ENCODE measurements at regions not wholly inside any gene's neighbourhood (a gene's known extent, or its start where the extent isn't known, plus 50 kb on each side); places are given as distances from the start of the nearest gene placed in this dataset.
"Not testable (repeated sequence)": the region's sequence is repeated elsewhere in the genome, so short reads cannot be mapped to it uniquely, and the experiment has no call there.

DNA sequence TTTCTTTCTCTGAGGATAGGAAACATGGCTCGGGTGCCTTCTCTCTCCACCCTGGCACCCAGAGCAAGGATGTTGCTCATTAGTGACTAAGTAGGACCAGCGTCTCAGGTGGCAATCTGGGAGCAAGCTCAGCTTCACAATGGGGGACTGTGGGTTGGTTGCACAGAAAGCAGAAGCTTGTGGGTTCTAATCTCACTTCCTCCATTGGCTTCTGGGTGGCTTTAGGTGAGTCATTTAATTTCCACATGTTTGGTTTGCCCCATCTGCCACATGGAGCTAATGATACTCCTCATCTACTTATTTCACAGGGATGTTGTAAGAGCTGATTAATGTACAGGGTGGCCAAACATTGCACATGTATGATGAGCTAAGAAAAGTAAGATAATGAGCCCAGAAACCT, 54.8 kb upstream of the AKIRIN2 start:
- TF ChIP-seq, protein P1, sequence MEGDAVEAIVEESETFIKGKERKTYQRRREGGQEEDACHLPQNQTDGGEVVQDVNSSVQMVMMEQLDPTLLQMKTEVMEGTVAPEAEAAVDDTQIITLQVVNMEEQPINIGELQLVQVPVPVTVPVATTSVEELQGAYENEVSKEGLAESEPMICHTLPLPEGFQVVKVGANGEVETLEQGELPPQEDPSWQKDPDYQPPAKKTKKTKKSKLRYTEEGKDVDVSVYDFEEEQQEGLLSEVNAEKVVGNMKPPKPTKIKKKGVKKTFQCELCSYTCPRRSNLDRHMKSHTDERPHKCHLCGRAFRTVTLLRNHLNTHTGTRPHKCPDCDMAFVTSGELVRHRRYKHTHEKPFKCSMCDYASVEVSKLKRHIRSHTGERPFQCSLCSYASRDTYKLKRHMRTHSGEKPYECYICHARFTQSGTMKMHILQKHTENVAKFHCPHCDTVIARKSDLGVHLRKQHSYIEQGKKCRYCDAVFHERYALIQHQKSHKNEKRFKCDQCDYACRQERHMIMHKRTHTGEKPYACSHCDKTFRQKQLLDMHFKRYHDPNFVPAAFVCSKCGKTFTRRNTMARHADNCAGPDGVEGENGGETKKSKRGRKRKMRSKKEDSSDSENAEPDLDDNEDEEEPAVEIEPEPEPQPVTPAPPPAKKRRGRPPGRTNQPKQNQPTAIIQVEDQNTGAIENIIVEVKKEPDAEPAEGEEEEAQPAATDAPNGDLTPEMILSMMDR (IDR thresholded peaks at IDR 0.05; ENCODE audit: insufficient read depth, low read length, severe bottlenecking), result no peak
- FAIRE-seq, result peak; percentile 81

DNA sequence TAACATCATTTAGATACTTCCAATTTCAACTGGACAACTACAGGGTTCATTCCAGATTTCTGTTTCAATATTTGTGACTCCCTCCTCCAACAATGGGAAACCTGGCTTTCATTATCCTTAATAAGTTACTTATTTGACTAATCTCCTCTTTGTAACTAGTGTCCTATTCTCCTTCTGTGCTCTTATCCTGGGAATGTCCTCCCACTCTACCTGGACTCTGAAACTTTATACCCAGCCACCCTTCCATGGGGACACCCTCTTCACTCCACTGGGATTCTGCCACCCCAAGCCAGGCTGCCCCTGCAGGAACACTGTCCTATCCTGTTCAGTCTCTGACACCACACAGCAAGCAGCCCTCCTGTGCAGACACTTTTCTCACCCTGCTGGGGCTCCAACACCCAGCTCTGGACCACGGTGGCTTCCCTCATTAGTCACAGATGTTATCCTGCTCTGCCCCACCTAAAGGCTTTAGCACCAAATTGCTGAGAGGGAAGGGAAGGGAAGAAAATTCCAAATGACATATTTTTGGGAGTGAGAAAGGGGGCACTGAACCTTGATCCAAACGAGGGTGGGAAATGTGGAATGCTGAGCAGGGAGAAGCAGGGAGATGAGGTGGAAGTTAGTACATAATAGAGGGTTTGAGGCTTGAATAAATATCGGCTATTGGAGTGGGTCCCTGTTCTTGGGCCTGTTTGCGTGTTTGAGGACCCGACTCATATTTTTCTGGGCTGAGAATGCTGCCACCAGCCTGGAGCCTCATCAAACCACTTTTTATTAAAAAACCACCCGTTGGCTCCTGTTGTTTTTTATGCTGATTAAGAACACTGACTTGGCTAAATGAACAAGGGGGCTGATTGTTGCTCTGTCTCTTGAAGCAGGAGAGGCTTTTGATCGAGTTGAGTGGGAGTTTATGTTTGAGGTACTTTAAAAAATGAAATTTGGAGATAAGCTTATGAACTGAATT, 54.0 kb upstream of the AKIRIN2 start:
- TF ChIP-seq, protein P1 (IDR thresholded peaks at IDR 0.05; ENCODE audit: insufficient read depth, low read length, severe bottlenecking), result no peak
- H3K4me3 ChIP-seq (ENCODE audit: low read depth, low read length), result no peak overlapping the region
- H3K36me3 ChIP-seq (ENCODE audit: control insufficient read depth, insufficient read depth, low read length), result no peaks in the 10 kb centered on the region
- H3K27me3 ChIP-seq (ENCODE audit: control insufficient read depth, insufficient read depth, low read length), result no peaks in the 10 kb centered on the region
- no peak for FAIRE-seq
- peak; percentile 20 for DNase-seq (ENCODE audit: low read depth)

More for the DNA sequence above, 54.8 kb upstream of the AKIRIN2 start:
- Histone ChIP-seq H3K4me3 (ENCODE audit: low read depth, low read length) (no peak overlapping the region), H3K36me3 (ENCODE audit: control insufficient read depth, insufficient read depth, low read length) (no peaks in the 10 kb centered on the region), H3K27me3 (ENCODE audit: control insufficient read depth, insufficient read depth, low read length) (no peaks in the 10 kb centered on the region)
- peak; percentile 92 for DNase-seq (ENCODE audit: low read depth)

DNA sequence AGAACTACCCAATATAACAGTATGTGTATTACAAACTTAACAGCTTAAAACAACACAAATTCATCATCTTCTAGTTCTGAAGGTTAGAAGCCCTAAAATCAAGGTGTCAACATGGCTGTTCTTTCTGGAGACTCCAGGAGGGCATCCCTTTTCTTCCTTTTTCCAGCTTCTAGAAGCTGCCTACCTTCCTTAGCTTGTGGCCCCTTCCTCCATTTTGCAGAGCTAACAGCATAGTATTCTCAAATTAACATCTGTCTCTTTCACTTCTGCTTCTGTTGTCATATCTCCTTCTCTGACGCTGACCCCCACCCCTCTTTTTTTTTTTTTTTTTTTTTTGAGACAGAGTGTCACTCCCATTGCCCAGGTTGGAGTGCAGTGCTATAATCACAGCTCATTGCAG, 52.8 kb upstream of the AKIRIN2 start:
- TF ChIP-seq, protein P1 (IDR thresholded peaks at IDR 0.05; ENCODE audit: insufficient read depth, low read length, severe bottlenecking), result no peak
- DNase-seq (ENCODE audit: low read depth) (no peak), FAIRE-seq (no peak)
- no peaks in the 10 kb centered on the region for H3K27me3 ChIP-seq (ENCODE audit: control insufficient read depth, insufficient read depth, low read length)
- H3K36me3 ChIP-seq (ENCODE audit: control insufficient read depth, insufficient read depth, low read length), result no peaks in the 10 kb centered on the region
- no peak overlapping the region for H3K4me3 ChIP-seq (ENCODE audit: low read depth, low read length)

DNA sequence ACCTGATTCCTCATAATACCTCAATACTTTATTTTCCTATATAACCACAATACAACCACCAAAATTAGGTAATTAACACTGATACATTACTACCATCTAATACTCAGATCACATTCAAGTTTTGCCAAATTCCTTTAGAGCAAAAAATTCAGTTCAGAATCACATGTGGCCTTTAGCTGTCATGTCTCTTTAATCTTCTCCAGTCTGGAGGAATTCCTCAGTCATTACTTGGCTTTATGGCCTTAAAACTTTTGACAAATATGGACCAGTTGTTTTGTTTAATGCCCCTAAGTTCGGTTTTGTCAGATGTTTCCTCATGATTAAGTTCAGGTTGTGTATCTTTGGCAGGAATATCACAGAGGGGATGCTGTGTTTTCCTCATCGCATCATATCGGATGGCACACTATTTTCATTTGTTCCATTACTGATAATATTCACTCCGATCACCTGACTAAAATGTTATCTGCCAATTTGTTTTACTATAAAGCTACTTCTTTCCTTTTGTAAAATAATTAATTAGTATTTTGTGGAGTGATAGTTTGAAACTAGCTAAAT, 51.2 kb upstream of the AKIRIN2 start:
- Histone ChIP-seq H3K27me3 (ENCODE audit: control insufficient read depth, insufficient read depth, low read length) (no peaks in the 10 kb centered on the region), H3K36me3 (ENCODE audit: control insufficient read depth, insufficient read depth, low read length) (no peaks in the 10 kb centered on the region), H3K4me3 (ENCODE audit: low read depth, low read length) (no peak overlapping the region)
- FAIRE-seq, result no peak
- TF ChIP-seq, protein P1 (IDR thresholded peaks at IDR 0.05; ENCODE audit: insufficient read depth, low read length, severe bottlenecking), result no peak
- DNase-seq (ENCODE audit: low read depth), result no peak

- not testable (repeated sequence) for H3K4me3 ChIP-seq (ENCODE audit: low read depth, low read length); DNase-seq (ENCODE audit: low read depth); FAIRE-seq; H3K27me3 ChIP-seq (ENCODE audit: control insufficient read depth, insufficient read depth, low read length); H3K36me3 ChIP-seq (ENCODE audit: control insufficient read depth, insufficient read depth, low read length)
These were observed 50.5 kb upstream of the AKIRIN2 start for GRCh38 chr6:87752503-87752902.

Measured in bronchial epithelial cell (primary cell).